GM19372 (cell line): ENCODE measurements at regions not wholly inside any gene's neighbourhood (a gene's known extent, or its start where the extent isn't known, plus 50 kb on each side); places are given as distances from the start of the nearest gene placed in this dataset.
"Not testable (repeated sequence)": the region's sequence is repeated elsewhere in the genome, so short reads cannot be mapped to it uniquely, and the experiment has no call there.

Experiments
- ATAC-seq: cut with Tn5 transposase; IDR thresholded peaks from one replicate; pipeline ENCODE4 v1.9.1; 2021; ENCODE audit warnings: mild to moderate bottlenecking, low read depth, moderate library complexity; ENCODE audit not compliant: unreplicated experiment

GRCh38 chr6:140758169-140758877 lies 1374.4 kb upstream of the GJE1 start:
- ATAC-seq, result no peak

- no peak for ATAC-seq
These were observed 1377.8 kb upstream of the CITED2 start for GRCh38 chr6:140752234-140752633.

GRCh38 chr6:140747114-140747513 lies 1372.7 kb upstream of the CITED2 start:
- no peak for ATAC-seq

GRCh38 chr6:140744659-140745320 lies 1370.3 kb upstream of the CITED2 start:
- peak; percentile 79 for ATAC-seq

- ATAC-seq, result no peak
These were observed 1361.8 kb upstream of the CITED2 start for GRCh38 chr6:140736231-140736630.

- no peak for ATAC-seq
These were observed 1358.5 kb upstream of the CITED2 start for GRCh38 chr6:140732991-140733390.

GRCh38 chr6:140732155-140732554 lies 1357.7 kb upstream of the CITED2 start:
- no peak for ATAC-seq

- no peak for ATAC-seq
These were observed 1357.3 kb upstream of the CITED2 start for GRCh38 chr6:140731741-140732140.

- no peak for ATAC-seq
These were observed 1355.1 kb upstream of the CITED2 start for GRCh38 chr6:140729521-140729920.

GRCh38 chr6:140718021-140718420 lies 1343.6 kb upstream of the CITED2 start:
- no peak for ATAC-seq

- no peak for ATAC-seq
These were observed 1339.0 kb upstream of the CITED2 start for GRCh38 chr6:140713495-140713894.

- ATAC-seq, result peak; percentile 57
These were observed 1336.7 kb upstream of the CITED2 start for GRCh38 chr6:140711019-140711613.

GRCh38 chr6:140708441-140708840 lies 1334.0 kb upstream of the CITED2 start:
- no peak for ATAC-seq

GRCh38 chr6:140704008-140704407 lies 1329.6 kb upstream of the CITED2 start:
- not testable (repeated sequence) for ATAC-seq

- no peak for ATAC-seq
These were observed 1323.1 kb upstream of the CITED2 start for GRCh38 chr6:140697585-140697984.

- ATAC-seq, result no peak
These were observed 1310.5 kb upstream of the CITED2 start for GRCh38 chr6:140684776-140685550.

- ATAC-seq, result no peak
These were observed 1303.5 kb upstream of the CITED2 start for GRCh38 chr6:140677781-140678528.

GRCh38 chr6:140671926-140672325 lies 1297.5 kb upstream of the CITED2 start:
- ATAC-seq, result no peak

GRCh38 chr6:140670021-140670420 lies 1295.6 kb upstream of the CITED2 start:
- ATAC-seq, result no peak

- no peak for ATAC-seq
These were observed 1294.9 kb upstream of the CITED2 start for GRCh38 chr6:140669321-140669720.
